HEK293 (cell line): ENCODE measurements at regions not wholly inside any gene's neighbourhood (a gene's known extent, or its start where the extent isn't known, plus 50 kb on each side); places are given as distances from the start of the nearest gene placed in this dataset.

Experiments
- CTCF ChIP-seq: fragments of 450-650 bp; formaldehyde crosslinking; IDR thresholded peaks from 2 replicates; pipeline ENCODE4 v1.5.1; 2016; ENCODE audit warnings: missing biosample characterization, missing genetic modification characterization
- KLF7 ChIP-seq: fragments of 450-650 bp; formaldehyde crosslinking; IDR thresholded peaks from 2 replicates; pipeline ENCODE4 v1.5.1; 2016; ENCODE audit warnings: missing biosample characterization, missing genetic modification characterization, borderline replicate concordance
- KLF9 ChIP-seq: fragments of 450-650 bp; formaldehyde crosslinking; IDR thresholded peaks from 2 replicates; pipeline ENCODE4 v1.5.1; 2016; ENCODE audit warnings: missing biosample characterization, missing genetic modification characterization, low read depth
- PATZ1 ChIP-seq: fragments of 450-650 bp; formaldehyde crosslinking; IDR thresholded peaks from 2 replicates; pipeline ENCODE4 v1.5.1; 2016; ENCODE audit warnings: missing biosample characterization, missing genetic modification characterization
- REST ChIP-seq: fragments of 450-650 bp; formaldehyde crosslinking; IDR thresholded peaks from 2 replicates; pipeline ENCODE4 v1.5.1; 2016; ENCODE audit warnings: missing biosample characterization, missing genetic modification characterization
- ZBTB21 ChIP-seq: fragments of 450-650 bp; formaldehyde crosslinking; IDR thresholded peaks from 2 replicates; pipeline ENCODE4 v1.5.1; 2017; ENCODE audit warnings: missing biosample characterization, missing genetic modification characterization
- ZNF121 ChIP-seq: fragments of 450-650 bp; formaldehyde crosslinking; IDR thresholded peaks from 2 replicates; pipeline ENCODE4 v1.5.1; 2016; ENCODE audit warnings: missing biosample characterization, missing genetic modification characterization
- ZNF169 ChIP-seq: fragments of 450-650 bp; formaldehyde crosslinking; IDR thresholded peaks from 2 replicates; pipeline ENCODE4 v1.5.1; 2016; ENCODE audit warnings: missing biosample characterization, missing genetic modification characterization
- ZNF514 ChIP-seq: fragments of 450-650 bp; formaldehyde crosslinking; IDR thresholded peaks from 2 replicates; pipeline ENCODE4 v1.5.1; 2016; ENCODE audit warnings: missing biosample characterization, missing genetic modification characterization
- ZNF791 ChIP-seq: fragments of 450-650 bp; formaldehyde crosslinking; IDR thresholded peaks from 2 replicates; pipeline ENCODE4 v1.5.1; 2016; ENCODE audit warnings: missing biosample characterization, missing genetic modification characterization

- no peak for TF ChIP-seq ZNF791
- TF ChIP-seq REST, result no peak
- TF ChIP-seq KLF9, result no peak
- TF ChIP-seq ZBTB21 (tag by site-specific recombination), result no peak
- no peak for TF ChIP-seq CTCF
- TF ChIP-seq PATZ1 (tag by site-specific recombination), result no peak
- TF ChIP-seq ZNF514 (tag by site-specific recombination), result no peak
- no peak for TF ChIP-seq KLF7 (tag by site-specific recombination)
- no peak for TF ChIP-seq ZNF121
- no peak for TF ChIP-seq ZNF169 (tag by site-specific recombination)
Observed at GRCh38 chr15:94130504-94130903, 100.9 kb upstream of the MCTP2 start.
